Urinary bladder (tissue), 3 donors: ENCODE measurements at regions not wholly inside any gene's neighbourhood (a gene's known extent, or its start where the extent isn't known, plus 50 kb on each side); places are given as distances from the start of the nearest gene placed in this dataset.

Experiments used
- DNase-seq: peaks from one replicate; pipeline ENCODE4 v3.0.0-alpha.2; 2015; ENCODE audit errors: extremely low spot score
- H3K27ac ChIP-seq: one replicate; pipeline ENCODE4 v1.5.1; 2013; ENCODE audit warnings: low read depth, mild to moderate bottlenecking, moderate library complexity
- H3K36me3 ChIP-seq: one replicate; pipeline ENCODE4 v1.6.1; 2013; ENCODE audit warnings: mild to moderate bottlenecking, moderate library complexity; ENCODE audit not compliant: insufficient read depth
- H3K4me1 ChIP-seq: one replicate; pipeline ENCODE4 v1.6.1; 2013; ENCODE audit warnings: mild to moderate bottlenecking, moderate library complexity; ENCODE audit not compliant: insufficient read depth
- H3K4me3 ChIP-seq: one replicate; pipeline ENCODE4 v1.5.1; 2013; ENCODE audit warnings: low read depth, low read length
- WGBS: extraction: QIAGEN DNeasy Blood & Tissue Kit; methylation state at CpG from one replicate; pipeline ENCODE4 v1.1.7; 2013; 5-methylcytosine and 5-hydroxymethylcytosine counted together
- donor health status: healthy with polysubstance abuse.
- donor health status: healthy.

GRCh38 chr6:166830891-166831363, 125.4 kb downstream of the RNASET2 start:
- 92% methylated on average over 10 of the region's 10 CpGs for WGBS
- Histone ChIP-seq H3K27ac (no peak overlapping the region), H3K36me3 (no peaks in the 10 kb centered on the region), H3K4me3 (no peak overlapping the region), H3K4me1 (no peaks in the 10 kb centered on the region)
- DNase-seq = no peak

- 77% methylated on average over 8 of the region's 8 CpGs for WGBS
- H3K4me1 ChIP-seq = no peaks in the 10 kb centered on the region
- no peak overlapping the region for H3K27ac ChIP-seq
- H3K36me3 ChIP-seq = no peaks in the 10 kb centered on the region
- no peak overlapping the region for H3K4me3 ChIP-seq
- DNase-seq = no peak
These were observed 126.0 kb downstream of the RNASET2 start for GRCh38 chr6:166830185-166830890.

DNA sequence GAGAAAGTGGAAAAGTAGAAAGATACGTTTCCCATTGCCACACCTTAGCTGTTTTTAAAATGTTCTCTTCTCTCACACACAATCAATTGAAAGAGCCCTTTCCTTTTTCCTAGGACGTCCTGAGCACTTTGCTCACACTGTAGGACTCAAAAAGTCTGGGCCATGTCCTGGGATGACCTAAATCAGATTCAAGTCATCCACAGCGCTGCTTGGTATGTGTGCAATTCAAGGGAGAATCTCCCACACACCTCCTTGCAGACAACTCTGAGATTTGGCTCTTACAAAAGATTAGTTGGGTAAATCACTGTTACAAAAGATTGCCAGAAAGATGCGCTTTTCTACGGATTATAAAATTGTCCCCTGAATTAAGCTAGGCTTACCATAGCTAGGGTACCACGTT, 130.1 kb downstream of the RNASET2 start:
- 58% methylated on average over 6 of the region's 6 CpGs for WGBS
- H3K4me3 ChIP-seq = no peak overlapping the region
- H3K36me3 ChIP-seq = no peaks in the 10 kb centered on the region
- DNase-seq = no peak
- H3K4me1 ChIP-seq = no peaks in the 10 kb centered on the region
- H3K27ac ChIP-seq = no peak overlapping the region

DNA sequence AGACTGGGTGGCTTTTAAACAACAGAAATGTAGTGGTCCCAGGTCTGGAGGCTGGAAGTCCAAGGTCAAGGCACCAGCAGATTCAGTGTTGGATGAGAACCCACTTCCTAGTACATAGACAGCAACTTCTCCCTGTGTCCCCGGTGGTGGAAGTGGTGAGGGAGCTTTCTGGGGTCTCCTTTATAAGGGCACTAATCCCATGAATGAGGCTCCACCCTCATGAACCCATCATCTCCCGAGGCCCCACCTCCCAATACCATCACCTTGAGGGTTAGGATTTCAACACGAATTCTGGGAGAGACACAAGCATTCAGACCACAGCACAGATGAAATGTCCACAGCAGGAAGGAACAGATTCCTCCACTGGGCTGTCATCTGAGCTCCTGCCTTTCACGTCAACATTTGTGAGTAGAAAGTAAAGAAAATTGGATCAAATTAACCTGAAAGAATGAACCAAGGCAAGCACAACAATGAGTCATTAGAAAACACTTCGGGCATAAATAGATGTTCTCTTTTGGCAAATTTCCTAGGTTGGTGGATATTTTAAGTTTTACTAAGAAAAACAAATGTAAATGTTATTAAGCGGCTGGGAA, 130.7 kb downstream of the RNASET2 start:
- no peak overlapping the region for H3K4me3 ChIP-seq
- no peak for DNase-seq
- no peaks in the 10 kb centered on the region for H3K36me3 ChIP-seq
- no peaks in the 10 kb centered on the region for H3K4me1 ChIP-seq
- 65% methylated on average over 6 of the region's 6 CpGs for WGBS
- no peak overlapping the region for H3K27ac ChIP-seq

GRCh38 chr6:166824880-166825250, 131.5 kb downstream of the RNASET2 start:
- H3K27ac ChIP-seq = no peak overlapping the region
- no peak for DNase-seq
- H3K36me3 ChIP-seq = no peaks in the 10 kb centered on the region
- no peak overlapping the region for H3K4me3 ChIP-seq
- no peaks in the 10 kb centered on the region for H3K4me1 ChIP-seq
- WGBS = 76% methylated on average over 10 of the region's 10 CpGs

DNA sequence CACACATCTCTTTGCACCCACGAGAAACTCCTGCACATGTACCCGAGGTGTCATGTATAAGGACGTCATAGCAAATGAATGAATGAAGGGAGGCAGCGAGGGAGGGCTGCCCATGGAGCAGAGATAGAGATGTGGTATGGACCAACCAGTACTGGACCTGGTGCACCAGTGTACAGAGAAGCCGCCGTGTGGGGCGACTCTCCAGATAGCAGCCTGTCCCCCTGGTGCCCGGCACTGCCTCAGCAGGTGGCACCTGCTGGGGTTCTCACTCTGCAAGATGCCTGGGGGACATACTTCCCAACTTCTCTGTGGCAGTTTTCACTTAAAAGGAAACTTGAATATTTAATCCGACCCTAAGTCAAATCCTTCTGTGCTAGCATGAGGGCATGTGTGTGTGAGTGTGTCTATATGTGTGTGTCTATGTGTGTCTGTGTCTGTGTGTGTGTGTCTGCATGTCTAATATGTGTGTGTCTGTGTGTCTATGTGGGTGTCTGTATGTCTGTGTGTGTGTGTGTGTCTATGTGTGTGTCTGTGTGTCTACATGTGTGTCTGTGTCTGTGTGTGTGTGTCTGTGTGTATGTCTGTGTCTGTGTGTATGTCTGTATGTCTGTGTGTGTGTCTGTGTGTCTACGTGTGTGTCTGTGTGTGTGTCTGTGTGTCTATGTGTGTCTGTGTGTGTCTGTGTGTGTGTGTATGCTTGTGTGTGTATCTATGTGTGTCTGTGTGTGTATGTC, 132.0 kb downstream of the RNASET2 start:
- WGBS = 91% methylated on average over 10 of the region's 10 CpGs
- no peak for DNase-seq
- Histone ChIP-seq H3K27ac (no peak overlapping the region), H3K36me3 (no peaks in the 10 kb centered on the region), H3K4me3 (no peak overlapping the region), H3K4me1 (no peaks in the 10 kb centered on the region)

GRCh38 chr6:166822609-166823008, 133.7 kb downstream of the RNASET2 start:
- WGBS = 79% methylated on average over 1 of the region's 1 CpG
- Histone ChIP-seq H3K36me3 (no peaks in the 10 kb centered on the region), H3K4me3 (no peak overlapping the region), H3K4me1 (no peaks in the 10 kb centered on the region), H3K27ac (no peak overlapping the region)
- DNase-seq = no peak

DNA sequence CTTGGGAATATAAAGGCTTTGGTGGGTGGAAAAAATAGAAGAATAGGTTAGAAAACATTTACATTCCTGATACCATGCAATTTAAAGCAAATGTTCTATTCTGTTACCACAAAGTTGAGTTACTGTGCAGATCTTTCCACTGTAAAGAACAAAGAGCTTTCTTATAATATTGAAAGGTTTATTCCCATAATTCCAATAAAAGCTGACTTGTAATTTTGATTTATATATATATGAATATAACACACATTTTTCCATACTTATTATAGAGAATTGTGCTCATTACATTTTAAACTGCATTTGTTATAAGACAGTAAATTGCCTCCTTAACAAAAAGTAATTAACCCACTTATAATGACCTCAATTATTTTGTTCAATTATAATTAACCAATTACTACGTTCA, 135.9 kb downstream of the RNASET2 start:
- DNase-seq = no peak
- no peaks in the 10 kb centered on the region for H3K36me3 ChIP-seq
- no peak overlapping the region for H3K4me3 ChIP-seq
- WGBS = 89% methylated on average over 1 of the region's 1 CpG
- H3K4me1 ChIP-seq = no peaks in the 10 kb centered on the region
- H3K27ac ChIP-seq = no peak overlapping the region

- 80% methylated on average over 1 of the region's 1 CpG for WGBS
- Histone ChIP-seq H3K36me3 (no peaks in the 10 kb centered on the region), H3K27ac (no peak overlapping the region), H3K4me3 (no peak overlapping the region), H3K4me1 (no peaks in the 10 kb centered on the region)
- DNase-seq = no peak
These were observed 136.3 kb downstream of the RNASET2 start for GRCh38 chr6:166820070-166820469.

GRCh38 chr6:166815629-166816028, 140.7 kb downstream of the RNASET2 start:
- Histone ChIP-seq H3K27ac (no peak overlapping the region), H3K4me1 (no peaks in the 10 kb centered on the region), H3K4me3 (no peak overlapping the region), H3K36me3 (no peaks in the 10 kb centered on the region)
- WGBS = 58% methylated on average over 4 of the region's 4 CpGs
- DNase-seq = no peak

DNA sequence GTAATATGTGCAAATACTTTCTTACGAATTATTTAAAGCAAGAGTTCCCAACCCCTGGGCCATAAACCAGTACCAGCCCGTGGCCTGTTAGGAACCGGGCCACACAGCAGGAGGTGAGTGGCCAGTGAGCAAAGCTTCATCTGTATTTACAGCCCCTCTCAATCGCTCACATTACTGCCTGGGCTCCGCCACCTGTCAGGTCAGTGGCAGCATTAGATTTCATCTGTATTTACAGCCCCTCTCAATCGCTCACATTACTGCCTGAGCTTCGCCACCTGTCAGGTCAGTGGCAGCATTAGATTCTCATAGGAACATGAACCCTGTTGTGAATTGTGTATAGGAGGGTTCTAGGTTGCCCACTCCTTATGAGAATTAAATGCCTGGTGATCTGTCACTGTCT, 142.0 kb downstream of the RNASET2 start:
- Histone ChIP-seq H3K27ac (no peak overlapping the region), H3K4me3 (no peak overlapping the region), H3K36me3 (no peaks in the 10 kb centered on the region), H3K4me1 (no peaks in the 10 kb centered on the region)
- DNase-seq = no peak
- 65% methylated on average over 7 of the region's 7 CpGs for WGBS

DNA sequence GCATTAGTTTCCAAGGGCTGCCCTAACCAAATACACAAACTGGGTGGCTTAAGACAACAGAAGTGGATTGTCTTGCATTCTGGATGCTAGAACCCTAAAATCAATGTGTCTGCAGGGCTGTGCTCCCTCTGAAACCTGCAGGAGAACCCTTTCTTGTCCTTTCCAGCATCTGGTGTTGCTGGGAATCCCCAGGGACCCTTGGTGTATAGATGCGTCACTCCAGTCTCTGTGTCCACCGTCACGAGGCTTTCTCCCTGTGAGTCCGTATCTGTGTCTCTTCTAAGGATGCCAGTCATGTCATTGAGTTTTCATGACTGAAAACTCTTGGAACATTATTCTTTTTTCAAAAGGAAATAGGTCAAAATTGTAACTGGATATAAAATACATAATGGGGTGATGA, 142.9 kb downstream of the RNASET2 start:
- H3K36me3 ChIP-seq = no peaks in the 10 kb centered on the region
- H3K4me1 ChIP-seq = no peaks in the 10 kb centered on the region
- no peak overlapping the region for H3K4me3 ChIP-seq
- DNase-seq = no peak
- H3K27ac ChIP-seq = no peak overlapping the region
- WGBS = 90% methylated on average over 4 of the region's 4 CpGs

DNA sequence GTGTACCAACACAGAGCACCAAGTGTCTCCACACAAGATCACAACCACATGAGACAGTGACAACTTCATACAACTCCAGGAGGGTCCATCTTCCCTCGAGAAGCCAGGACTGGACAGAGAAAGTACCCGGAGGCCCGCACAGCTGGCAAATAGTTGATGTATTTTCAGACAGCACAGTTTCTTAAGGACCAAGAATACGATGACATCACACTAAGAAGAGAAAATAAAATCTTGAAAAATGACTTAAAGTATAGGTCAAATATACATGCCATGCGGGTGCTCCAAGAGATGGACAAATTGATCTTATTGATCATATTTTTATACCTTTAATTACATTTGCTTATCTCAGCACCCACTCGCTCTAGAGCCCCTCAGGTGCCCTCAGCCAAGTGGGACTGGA, 145.5 kb downstream of the RNASET2 start:
- DNase-seq = no peak
- 93% methylated on average over 6 of the region's 6 CpGs for WGBS
- H3K27ac ChIP-seq = no peak overlapping the region
- no peak overlapping the region for H3K4me3 ChIP-seq
- H3K36me3 ChIP-seq = no peaks in the 10 kb centered on the region
- H3K4me1 ChIP-seq = no peaks in the 10 kb centered on the region

DNA sequence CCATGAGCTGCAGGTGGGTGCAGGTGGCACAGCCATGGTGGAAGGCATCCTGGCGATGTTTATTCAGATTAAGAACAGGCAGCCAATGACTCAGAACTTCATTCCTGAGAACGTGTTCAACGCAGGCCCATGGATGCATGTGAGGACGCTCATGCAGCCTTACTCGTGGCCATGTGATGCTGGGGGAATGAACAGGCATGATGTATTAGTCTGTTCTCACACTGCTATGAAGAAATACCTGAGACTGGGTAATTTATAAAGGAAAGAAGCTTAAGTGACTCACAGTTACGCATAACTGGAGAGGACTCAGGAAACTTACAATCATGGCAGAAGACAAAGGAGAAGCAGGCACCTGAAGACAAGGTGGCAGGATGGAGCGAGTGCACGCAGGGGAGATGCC, 146.6 kb downstream of the RNASET2 start:
- DNase-seq = no peak

More for the DNA sequence above, 146.6 kb downstream of the RNASET2 start:
- Histone ChIP-seq H3K27ac (no peak overlapping the region), H3K4me1 (no peaks in the 10 kb centered on the region), H3K36me3 (no peaks in the 10 kb centered on the region), H3K4me3 (no peak overlapping the region)
- 81% methylated on average over 8 of the region's 8 CpGs for WGBS
